ENCODE measurements at regions not wholly inside any gene's neighbourhood (a gene's known extent, or its start where the extent isn't known, plus 50 kb on each side); places are given as distances from the start of the nearest gene placed in this dataset.

DNA sequence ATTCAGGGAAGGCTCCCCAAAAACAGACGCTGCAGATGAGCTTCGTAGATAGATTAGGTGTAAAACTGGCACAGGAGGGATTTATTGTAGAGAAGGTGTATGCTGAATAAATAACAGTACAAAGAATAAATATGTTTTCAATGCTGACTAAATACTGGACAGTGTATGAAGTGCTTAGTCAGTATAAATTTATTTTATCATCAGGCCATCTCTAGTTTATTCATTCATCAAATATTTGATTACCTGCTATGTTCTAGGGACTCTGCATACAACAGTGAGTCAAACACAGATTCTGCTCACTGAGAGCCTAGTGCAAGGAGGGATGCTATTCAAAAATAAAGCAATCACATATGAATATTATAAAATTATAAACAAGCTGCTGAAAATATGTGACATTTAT lies 63.6 kb upstream of the TSPAN5 start:
- TF ChIP-seq POLR2AphosphoS5 (IDR thresholded peaks at IDR 0.05), result peak; percentile 19
- no peak for TF ChIP-seq CTCF (IDR thresholded peaks at IDR 0.05)
- no peak for TF ChIP-seq POLR2A (IDR thresholded peaks at IDR 0.05)

Data from prostate gland (tissue), 2 donors.